Posterior cingulate gyrus (tissue), 11 donors: ENCODE measurements at regions not wholly inside any gene's neighbourhood (a gene's known extent, or its start where the extent isn't known, plus 50 kb on each side); places are given as distances from the start of the nearest gene placed in this dataset.

Experiments used
- DNase-seq, 10 donors: peaks; one replicate each; pipeline versions ENCODE4 v3.0.0 to v3.0.0-alpha.2; 2020 to 2021; ENCODE audit warnings: mixed read lengths in 3 of 10
- intact Hi-C: fragments of 100-400 bp; cut with DNase I; formaldehyde crosslinking; loops from one replicate; pipeline ENCODE4 v1.15.1; 2023

- intact Hi-C loops: no loop called here
- no peak for DNase-seq
Observed at GRCh38 chr20:50283922-50284810, 93.5 kb downstream of the CEBPB start.

- intact Hi-C loops: no loop called here
- peak in 1 of 10 donors; percentile 69 for DNase-seq
Observed at GRCh38 chr20:50284811-50285375, 94.3 kb downstream of the CEBPB start.

DNA sequence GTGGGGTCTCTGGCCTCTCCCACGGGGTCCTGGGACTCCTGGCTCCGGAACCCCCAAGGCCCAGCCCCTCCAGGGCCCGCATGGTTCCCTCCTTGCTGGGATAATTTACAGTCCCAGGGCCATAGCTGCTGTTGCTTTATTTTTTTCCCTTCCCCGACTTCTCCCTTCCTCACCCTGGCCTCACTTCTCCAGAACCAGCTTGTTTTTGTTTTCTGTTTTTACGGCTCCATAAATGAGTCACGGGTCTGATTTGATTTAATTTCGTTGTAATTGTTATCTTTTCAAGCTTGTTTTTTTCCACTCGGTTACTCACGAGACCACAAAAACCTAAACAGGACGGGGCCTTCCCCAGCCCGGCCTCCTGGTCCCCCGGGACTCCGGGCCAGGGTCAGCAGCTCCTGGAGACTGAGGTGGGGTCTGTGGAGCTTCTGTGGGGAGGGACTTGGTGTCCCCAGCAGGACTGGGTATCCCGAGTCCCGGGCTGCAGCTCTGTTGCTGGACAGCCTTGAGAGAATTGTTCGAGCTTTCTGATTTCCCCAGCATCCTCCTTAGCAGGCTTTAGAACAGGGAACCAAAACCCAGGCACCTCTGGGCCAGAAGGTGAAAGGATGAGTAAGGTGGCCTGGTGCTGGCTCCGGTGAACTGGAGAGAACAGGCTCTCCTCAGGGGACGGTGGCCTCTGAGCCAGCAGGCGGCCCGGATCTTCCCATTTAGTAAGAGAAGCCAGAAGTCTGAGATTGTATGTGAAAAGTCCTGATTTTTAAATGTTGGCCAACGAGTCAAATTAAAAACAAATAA lies 94.9 kb downstream of the CEBPB start:
- intact Hi-C loops: no loop called here

GRCh38 chr20:50286174-50286511 lies 95.5 kb downstream of the CEBPB start:
- intact Hi-C loops: no loop called here
- no peak for DNase-seq

More for the DNA sequence above, 94.9 kb downstream of the CEBPB start:
- no peak for DNase-seq

DNA sequence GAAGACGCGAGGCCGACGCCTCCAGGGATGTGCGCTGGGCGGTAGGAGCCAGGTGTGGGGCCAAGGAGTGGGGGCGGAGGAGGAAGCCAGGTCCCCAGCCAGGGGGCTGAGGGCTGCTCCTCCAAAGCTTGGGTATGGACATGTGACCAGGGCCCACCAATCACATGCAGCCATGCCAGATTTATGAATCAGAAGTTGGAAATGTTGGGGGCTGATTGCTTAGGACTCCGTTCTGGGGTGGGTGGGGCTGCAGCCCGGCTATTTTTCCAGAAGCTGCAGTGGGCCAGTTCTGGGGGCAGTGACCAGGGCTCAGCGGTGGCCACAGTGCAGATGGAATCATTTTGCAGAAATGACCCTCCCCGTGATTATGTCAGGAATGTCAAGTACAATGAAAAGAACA lies 96.0 kb downstream of the CEBPB start:
- intact Hi-C loops: no loop called here
- no peak for DNase-seq

DNA sequence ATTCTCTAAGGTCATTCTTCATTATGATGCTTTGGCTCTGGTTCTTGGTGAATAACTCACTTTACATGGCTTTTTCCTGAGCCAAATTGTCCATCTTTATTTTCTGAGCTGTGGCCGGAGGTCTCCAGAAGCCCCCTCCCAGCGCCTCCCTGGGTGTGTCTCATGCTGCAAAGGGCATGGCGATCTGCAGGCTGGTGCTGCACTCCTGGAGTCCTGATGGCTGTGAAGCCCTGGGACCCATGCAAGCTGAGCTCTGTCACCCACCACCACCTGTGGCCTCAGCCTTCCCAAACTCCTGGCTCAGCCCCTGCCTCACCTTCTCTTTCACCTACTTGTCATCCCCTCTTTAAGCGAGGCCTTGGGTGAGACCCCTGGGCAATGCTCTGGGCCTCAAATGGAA lies 96.9 kb downstream of the CEBPB start:
- intact Hi-C loops: no loop called here
- DNase-seq: no peak

GRCh38 chr20:50288128-50288623 lies 97.5 kb downstream of the CEBPB start:
- no peak for DNase-seq
- intact Hi-C loops: no loop called here

GRCh38 chr20:50289581-50289980 lies 99.0 kb downstream of the CEBPB start:
- intact Hi-C loops: no loop called here
- no peak for DNase-seq

DNA sequence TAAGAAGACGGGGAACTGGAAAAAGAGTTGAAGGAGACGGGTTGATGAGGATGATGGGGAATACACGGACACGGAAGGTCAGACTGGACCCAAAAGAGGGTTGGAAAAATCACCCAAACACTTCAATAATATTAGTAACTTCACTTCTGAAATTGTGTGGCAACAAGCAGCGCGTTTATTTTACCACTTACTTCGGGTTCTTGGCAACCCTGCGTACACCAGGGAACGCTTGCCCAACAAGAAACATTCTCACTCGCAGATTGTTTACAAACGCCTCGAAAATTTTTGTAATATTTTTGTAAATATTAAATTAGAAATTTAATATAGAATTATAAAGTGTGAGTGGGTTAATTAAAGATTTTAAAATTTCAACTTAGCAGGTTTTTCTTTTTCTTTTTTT lies 99.5 kb downstream of the CEBPB start:
- intact Hi-C loops: no loop called here
- peak in 1 of 10 donors; percentile 0 for DNase-seq

DNA sequence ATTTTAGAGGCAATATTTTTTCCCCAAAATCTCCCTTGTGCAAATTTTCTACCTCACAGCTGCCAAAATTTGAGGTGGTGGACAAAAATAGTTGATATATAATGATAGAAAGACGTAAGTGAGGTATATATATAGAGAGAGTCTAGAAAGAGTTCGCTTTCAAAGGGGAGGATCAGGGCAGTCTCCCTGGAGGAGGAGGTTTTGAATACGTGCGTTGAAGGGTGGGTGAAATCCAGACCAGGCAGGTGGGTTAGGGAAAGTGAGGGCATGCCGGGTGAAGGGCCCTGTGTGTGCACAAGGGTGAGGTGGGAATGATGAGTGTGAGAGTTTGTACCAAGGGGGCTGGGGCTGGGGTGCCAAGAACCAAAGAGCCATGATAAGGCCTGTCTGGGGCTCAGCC lies 100.2 kb downstream of the CEBPB start:
- intact Hi-C loops: no loop called here
- peak in 2 of 10 donors; percentile 26 to 49 for DNase-seq

- DNase-seq: peak in 2 of 10 donors; percentile 44 to 64
- intact Hi-C loops: no loop called here
Observed at GRCh38 chr20:50291254-50292078, 100.8 kb downstream of the CEBPB start.

DNA sequence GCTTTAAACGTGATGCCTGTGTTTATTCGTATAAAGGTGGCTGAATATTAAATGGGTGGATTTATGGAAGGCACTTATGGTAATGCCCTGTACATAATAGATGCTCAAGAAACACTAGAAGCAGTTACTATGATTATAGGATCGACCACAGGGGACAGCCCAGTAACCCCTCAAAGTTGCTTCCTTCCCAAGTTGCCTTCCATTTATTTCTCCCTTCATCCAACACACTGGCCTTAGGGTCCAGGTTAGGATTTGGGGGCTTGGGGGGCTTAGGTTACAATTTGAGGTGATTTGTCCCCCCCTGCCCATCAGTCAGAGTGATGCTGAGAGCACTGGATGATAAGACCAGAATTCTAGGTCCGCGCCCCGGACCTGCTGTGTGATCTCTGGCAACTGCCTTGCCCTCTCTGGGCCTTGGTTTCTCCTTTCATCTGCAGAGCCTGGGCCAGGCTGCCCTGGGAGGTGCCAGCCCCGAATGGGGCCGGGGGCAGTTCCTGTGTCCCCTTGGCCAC lies 101.5 kb downstream of the CEBPB start:
- no peak for DNase-seq
- intact Hi-C loops: no loop called here

DNA sequence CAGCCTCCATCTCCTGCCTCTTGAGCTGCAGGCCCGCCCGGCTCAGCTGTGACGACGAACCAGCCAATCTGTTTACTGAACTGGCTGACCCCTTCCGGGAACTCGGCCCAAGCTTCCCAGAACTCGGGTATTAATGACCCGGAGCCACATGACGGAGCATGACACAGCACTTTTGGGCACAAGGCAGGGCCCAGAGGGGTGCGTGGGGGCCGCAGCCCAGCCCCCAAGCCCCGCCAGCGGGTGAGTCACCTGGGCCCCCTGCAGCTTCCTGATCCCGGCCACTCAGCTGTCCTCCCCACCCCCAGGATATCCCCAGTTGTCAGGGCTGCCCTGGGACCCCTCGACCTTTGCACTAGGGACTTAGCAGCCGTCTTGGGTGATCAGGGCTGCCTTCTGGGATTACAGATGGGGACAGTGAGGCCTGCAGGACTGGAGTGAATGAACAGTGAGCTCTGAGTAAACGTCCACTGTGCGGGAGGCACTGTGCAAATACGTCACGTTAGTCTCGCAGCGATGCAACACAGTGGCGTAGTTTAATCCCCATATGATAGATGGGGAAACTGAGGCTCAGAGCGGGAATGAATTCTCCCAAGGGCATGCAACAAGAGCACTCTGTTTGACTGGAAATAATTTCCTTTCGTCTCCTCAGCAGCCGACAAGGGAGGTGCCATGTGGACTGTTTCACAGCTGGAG lies 102.1 kb downstream of the CEBPB start:
- peak; percentile 46 to 95 (median 72) for DNase-seq
- intact Hi-C loops: no loop called here

GRCh38 chr20:50293284-50294139 lies 102.9 kb downstream of the CEBPB start:
- peak in 3 of 10 donors; percentile 31 to 77 (median 72) for DNase-seq

GRCh38 chr20:50294164-50295088 lies 103.8 kb downstream of the CEBPB start:
- peak in 3 of 10 donors; percentile 46 to 73 (median 59) for DNase-seq
- intact Hi-C loops: no loop called here

More at GRCh38 chr20:50293284-50294139, 102.9 kb downstream of the CEBPB start:
- intact Hi-C loops: no loop called here

DNA sequence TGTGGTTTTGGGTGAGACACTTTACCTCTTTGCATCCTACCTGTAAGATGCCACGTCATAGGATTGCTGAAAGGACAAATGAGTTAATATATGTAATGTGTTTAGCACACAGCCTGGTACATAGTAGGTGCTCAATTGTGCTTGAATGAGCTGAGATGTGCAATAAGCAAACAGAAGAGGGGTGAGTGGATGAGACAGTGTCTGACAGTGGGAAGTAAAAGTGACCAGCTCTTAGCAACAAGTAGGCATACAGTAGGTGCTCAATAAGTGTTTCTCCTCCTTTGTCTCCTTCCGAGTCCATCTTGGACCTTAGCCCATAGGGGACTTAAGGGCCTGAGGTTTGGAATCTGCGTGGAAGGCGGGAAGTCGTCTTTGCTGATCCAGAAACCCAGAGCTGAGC lies 104.7 kb downstream of the CEBPB start:
- no peak for DNase-seq
- intact Hi-C loops: no loop called here

DNA sequence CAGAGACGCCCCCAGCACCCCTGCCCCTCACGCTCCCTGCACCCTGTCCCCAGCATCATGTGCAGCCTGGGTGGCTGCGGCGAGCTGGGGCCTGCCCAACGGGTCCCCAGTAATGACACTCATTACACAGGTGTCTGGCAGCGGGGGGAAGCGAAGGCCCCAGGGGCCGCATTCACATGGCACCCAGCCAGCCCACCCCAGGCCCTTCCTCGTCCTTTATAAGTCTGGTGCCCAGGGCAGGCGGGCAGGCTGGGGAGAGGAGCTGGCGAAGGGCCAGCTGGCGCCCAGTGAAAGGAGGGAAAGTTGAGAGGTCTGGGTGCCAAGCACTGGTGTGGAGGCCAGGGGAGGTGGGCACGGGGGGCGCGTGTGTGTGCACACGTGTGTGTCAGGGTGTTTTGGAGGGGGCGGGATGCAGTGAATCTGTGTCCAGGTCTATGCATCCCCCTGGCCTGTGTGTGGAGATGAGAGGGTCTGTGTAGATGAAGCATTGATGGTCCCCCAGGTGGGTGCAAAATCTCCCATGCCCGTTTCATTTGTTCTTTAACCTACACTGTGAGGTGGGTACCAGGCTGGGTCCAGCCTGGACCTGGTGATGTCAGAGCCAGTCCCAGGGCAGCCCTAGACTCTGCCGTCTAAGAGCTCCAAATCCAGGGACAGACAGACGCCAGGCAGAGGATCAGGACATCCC lies 105.3 kb downstream of the CEBPB start:
- peak in 3 of 10 donors; percentile 78 to 81 (median 79) for DNase-seq
- intact Hi-C loops: no loop called here
